ENCODE measurements at regions not wholly inside any gene's neighbourhood (a gene's known extent, or its start where the extent isn't known, plus 50 kb on each side); places are given as distances from the start of the nearest gene placed in this dataset.

- H3K4me3 ChIP-seq (ENCODE audit: low read length), result no peak overlapping the region
- no peak for DNase-seq (ENCODE audit: low read depth)
- TF ChIP-seq, protein P1, sequence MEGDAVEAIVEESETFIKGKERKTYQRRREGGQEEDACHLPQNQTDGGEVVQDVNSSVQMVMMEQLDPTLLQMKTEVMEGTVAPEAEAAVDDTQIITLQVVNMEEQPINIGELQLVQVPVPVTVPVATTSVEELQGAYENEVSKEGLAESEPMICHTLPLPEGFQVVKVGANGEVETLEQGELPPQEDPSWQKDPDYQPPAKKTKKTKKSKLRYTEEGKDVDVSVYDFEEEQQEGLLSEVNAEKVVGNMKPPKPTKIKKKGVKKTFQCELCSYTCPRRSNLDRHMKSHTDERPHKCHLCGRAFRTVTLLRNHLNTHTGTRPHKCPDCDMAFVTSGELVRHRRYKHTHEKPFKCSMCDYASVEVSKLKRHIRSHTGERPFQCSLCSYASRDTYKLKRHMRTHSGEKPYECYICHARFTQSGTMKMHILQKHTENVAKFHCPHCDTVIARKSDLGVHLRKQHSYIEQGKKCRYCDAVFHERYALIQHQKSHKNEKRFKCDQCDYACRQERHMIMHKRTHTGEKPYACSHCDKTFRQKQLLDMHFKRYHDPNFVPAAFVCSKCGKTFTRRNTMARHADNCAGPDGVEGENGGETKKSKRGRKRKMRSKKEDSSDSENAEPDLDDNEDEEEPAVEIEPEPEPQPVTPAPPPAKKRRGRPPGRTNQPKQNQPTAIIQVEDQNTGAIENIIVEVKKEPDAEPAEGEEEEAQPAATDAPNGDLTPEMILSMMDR (conservative IDR thresholded peaks at IDR 0.05; ENCODE audit: low read depth, low read length), result no peak
Observed at GRCh38 chr4:124092101-124092500, 620.4 kb downstream of the ANKRD50 start.

DNA sequence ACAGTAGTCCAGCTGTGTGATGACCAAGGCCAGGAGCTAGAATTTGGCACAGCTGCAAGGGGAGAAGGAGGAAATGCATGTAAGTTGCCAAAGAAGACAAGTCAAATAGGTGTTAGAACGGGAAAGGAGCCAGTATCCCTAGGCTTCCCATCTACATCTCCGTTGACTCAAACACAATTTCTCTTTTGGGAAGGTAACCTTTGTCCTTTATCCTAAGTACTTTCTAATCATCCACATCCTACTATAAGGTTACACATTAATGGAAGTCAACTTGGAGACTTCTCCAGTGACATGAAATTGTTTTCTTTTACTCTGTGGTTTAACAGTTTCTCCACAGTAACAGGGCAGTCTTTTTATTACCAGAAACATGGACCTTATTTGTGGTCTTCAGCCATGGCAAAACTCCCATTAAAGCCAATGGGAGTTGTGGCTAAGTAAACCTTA is 620.0 kb downstream of the ANKRD50 start:
- no peak overlapping the region for H3K4me3 ChIP-seq (ENCODE audit: low read length)
- DNase-seq (ENCODE audit: low read depth), result no peak
- TF ChIP-seq, protein P1 (conservative IDR thresholded peaks at IDR 0.05; ENCODE audit: low read depth, low read length), result no peak

DNA sequence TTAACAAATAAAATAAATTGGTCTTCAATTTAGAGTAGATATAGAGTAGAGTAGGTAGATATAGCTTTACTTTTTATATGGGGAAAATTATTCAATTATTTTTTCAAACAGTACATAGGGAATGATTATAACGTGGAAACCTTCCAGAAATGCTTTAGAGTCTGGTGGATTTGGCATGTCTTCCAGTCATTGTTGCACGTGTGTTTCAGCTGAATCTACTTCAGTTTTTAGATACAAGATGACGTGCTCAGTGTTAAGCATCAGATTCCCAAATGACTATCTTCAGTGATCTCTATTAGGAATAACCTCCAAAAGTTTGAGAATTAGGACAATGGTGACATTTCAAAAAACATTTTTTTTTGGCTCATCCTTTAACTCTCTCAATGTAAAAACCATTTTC is 616.9 kb downstream of the ANKRD50 start:
- no peak for DNase-seq (ENCODE audit: low read depth)
- TF ChIP-seq, protein P1 (conservative IDR thresholded peaks at IDR 0.05; ENCODE audit: low read depth, low read length), result no peak
- no peak overlapping the region for H3K4me3 ChIP-seq (ENCODE audit: low read length)

GRCh38 chr4:124096290-124096689 is 616.2 kb downstream of the ANKRD50 start:
- TF ChIP-seq, protein P1 (conservative IDR thresholded peaks at IDR 0.05; ENCODE audit: low read depth, low read length), result no peak
- DNase-seq (ENCODE audit: low read depth), result no peak
- H3K4me3 ChIP-seq (ENCODE audit: low read length), result no peak overlapping the region

- DNase-seq (ENCODE audit: low read depth), result no peak
- H3K4me3 ChIP-seq (ENCODE audit: low read length), result no peak overlapping the region
- TF ChIP-seq, protein P1 (conservative IDR thresholded peaks at IDR 0.05; ENCODE audit: low read depth, low read length), result no peak
Observed at GRCh38 chr4:124097447-124097846, 615.1 kb downstream of the ANKRD50 start.

DNA sequence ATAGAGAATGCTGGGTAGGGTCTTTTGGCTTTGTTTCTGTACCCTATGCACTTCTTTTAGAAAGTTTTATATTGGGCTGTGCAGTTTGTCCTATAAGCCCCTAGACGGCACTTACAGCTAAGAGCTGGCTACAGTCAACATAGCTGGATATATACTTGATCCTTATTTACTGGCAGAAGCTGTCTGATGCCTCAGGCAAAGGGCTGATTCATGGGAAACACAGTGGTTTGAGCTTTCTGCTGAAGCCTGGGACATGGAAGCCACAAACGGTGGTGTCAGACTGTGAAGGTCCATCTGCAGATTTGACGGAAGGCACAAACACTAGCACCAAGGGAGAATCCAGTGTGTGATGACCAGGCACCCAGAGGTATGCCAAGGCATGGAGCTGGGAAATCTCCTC is 608.4 kb downstream of the ANKRD50 start:
- TF ChIP-seq, protein P1 (conservative IDR thresholded peaks at IDR 0.05; ENCODE audit: low read depth, low read length), result no peak
- no peak overlapping the region for H3K4me3 ChIP-seq (ENCODE audit: low read length)
- DNase-seq (ENCODE audit: low read depth), result no peak

DNA sequence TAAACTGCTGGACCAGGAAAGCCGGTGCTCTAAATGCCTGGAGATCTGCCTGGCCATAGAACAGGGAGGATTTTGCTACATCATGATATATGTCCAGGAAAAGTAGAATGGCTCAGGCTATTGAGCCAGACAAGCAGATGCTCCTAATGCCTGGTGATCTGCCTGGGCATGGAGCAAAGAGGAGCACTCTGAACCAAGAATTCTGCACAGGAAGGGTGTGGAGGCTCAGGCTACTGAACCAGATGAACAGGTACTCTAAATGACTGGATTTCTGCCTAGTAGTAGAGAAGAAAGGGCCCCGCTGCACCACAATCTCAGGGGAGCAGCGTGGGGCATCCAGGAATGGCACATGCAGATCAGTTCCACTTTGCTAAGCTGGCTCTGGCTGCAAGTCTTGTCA is 607.9 kb downstream of the ANKRD50 start:
- TF ChIP-seq, protein P1 (conservative IDR thresholded peaks at IDR 0.05; ENCODE audit: low read depth, low read length), result no peak
- H3K4me3 ChIP-seq (ENCODE audit: low read length), result no peak overlapping the region
- no peak for DNase-seq (ENCODE audit: low read depth)
